GM12865 (cell line): ENCODE measurements at regions not wholly inside any gene's neighbourhood (a gene's known extent, or its start where the extent isn't known, plus 50 kb on each side); places are given as distances from the start of the nearest gene placed in this dataset.

Experiments used
- DNase-seq: peaks from one replicate; pipeline ENCODE4 v3.0.0; 2010; ENCODE audit warnings: low read depth
- H3K4me3 ChIP-seq: 2 replicates; pipeline ENCODE4 v1.5.1; 2011; ENCODE audit warnings: mild to moderate bottlenecking, low read depth, low read length, control low read depth
- TF ChIP-seq, protein P1 (sequence below): IDR thresholded peaks from 2 replicates; pipeline ENCODE4 v1.5.1; 2011; ENCODE audit warnings: low read length, control low read depth, low read depth, inconsistent platforms; ENCODE audit not compliant: insufficient read depth; ENCODE audit errors: missing control alignments

DNA sequence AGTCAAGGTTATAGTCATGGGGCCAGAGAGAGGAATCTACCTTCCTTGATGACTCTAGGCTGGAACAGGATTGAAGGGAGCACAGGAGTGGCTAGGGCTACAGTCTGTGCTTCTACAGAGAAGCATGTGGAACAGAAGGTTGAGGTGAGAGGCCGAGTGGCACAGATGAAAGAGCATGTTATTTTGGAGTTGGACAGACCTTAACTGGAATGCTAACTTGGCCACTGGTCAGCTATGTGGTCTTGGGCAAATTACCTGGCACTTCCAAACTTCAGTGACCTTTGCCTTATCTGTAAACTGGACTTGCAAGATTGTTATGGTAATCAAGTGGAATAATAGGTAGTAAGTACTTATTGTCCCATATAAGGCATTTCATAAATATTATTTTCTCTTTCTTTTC is 252.7 kb downstream of the KCNRG start:
- TF ChIP-seq, protein P1, sequence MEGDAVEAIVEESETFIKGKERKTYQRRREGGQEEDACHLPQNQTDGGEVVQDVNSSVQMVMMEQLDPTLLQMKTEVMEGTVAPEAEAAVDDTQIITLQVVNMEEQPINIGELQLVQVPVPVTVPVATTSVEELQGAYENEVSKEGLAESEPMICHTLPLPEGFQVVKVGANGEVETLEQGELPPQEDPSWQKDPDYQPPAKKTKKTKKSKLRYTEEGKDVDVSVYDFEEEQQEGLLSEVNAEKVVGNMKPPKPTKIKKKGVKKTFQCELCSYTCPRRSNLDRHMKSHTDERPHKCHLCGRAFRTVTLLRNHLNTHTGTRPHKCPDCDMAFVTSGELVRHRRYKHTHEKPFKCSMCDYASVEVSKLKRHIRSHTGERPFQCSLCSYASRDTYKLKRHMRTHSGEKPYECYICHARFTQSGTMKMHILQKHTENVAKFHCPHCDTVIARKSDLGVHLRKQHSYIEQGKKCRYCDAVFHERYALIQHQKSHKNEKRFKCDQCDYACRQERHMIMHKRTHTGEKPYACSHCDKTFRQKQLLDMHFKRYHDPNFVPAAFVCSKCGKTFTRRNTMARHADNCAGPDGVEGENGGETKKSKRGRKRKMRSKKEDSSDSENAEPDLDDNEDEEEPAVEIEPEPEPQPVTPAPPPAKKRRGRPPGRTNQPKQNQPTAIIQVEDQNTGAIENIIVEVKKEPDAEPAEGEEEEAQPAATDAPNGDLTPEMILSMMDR, result no peak
- no peak overlapping the region for H3K4me3 ChIP-seq
- no peak for DNase-seq

DNA sequence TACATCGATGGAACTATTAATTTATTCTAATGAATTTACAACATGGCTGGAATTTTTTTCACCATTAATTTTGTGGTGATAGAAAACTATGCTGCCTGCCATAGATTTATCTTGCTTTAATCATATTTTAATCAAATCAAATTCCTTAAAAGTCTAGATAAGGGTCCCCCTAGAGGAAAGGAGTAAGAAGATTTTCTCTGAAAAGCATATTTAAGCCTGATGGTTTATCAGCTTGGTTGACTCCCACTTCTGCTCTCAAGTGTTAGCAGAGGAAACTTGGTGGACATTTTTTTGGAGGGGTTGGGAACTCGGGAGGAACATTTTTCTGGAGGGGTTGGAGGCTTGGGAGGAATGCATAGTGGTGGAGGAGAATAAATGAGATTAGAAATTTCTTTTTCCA is 253.3 kb downstream of the KCNRG start:
- no peak for DNase-seq
- H3K4me3 ChIP-seq, result no peak overlapping the region
- TF ChIP-seq, protein P1, result no peak

DNA sequence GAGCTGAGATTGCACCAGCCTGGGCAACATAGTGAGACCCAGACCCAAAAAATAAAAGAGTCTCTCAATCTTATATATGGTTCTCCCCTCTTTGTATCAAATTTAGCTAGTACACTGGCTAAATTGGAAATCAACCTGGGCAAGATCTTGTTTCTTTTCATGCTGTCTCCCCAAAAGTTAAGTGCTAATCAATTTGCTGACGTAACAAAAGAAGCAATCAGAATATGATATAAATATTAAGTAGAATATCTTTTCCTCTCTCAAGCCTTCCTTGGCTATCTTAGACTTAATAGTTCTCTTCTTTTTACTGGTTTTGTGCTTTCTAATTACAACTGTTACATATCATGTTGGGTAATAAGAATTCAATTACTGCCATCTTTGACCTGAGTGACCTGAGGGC is 258.9 kb downstream of the KCNRG start:
- TF ChIP-seq, protein P1, result no peak
- DNase-seq, result no peak

DNA sequence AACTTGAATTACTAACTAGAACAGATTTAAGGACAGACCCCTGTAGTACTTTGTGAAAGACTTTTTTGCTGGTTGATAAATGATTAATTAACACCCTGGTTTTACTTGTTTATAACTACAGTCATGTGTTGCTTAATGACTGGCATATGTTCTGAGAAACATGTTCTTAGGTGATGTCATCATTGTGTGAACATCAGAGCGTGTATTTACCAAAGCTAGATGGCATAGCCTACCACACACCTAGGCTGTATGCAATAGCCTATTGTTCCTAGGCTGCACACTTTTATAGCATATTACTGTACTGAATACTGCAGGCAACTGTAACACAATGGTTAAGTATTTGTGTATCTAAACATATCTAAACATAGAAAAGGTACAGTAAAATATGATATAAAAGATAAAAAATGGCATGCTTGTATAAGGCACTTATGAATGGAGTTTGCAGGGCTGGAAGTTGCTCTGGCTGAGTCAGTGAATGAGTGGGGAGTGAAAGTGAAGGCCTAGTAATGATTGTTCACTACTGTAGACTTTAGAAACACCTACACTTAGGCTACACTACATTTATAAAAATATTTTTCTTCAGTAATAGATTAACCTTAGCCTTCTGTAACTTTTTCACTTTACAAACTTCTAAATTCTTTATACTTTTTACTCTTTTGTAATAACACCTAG is 260.3 kb downstream of the KCNRG start:
- TF ChIP-seq, protein P1, result no peak
- H3K4me3 ChIP-seq, result no peak overlapping the region
- no peak for DNase-seq

More for the DNA sequence above, 258.9 kb downstream of the KCNRG start:
- no peak overlapping the region for H3K4me3 ChIP-seq

DNA sequence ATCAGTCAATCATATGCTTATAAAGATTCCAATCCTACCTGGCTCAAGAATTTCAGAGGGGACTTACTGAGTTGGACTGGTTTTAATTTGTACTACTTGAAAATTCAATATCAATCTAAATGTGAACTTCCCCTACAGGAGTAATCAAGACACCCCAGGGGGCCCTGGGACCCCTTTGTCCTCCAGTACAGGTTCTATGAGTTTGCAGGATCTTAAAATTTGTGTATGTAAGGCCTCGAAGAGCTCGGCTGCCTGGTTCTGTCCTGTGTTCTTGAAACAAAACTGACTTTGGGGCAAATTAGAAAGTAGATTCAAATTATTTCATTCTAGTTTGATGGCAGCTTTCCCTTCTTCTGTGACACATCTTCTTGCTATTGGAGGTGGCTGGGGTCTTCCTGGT is 261.3 kb downstream of the KCNRG start:
- no peak overlapping the region for H3K4me3 ChIP-seq
- TF ChIP-seq, protein P1, result no peak
- no peak for DNase-seq

DNA sequence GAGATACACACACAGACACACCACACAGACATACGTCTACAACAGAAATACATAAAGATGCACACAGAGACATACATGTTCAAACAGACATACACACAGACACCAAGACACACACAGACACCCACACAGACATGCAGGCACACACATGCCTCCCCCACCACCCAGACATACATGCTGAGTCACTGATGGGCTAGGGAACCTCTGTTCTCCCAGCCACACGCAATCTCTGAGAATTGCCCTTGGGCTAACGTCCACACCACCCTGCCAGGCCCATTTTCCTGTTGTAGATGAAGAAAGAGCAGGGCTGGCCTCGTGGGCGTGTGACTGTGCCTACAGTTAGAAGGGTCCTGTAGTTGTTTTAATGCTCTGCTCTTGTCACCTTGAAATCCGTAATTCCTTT is 261.9 kb downstream of the KCNRG start:
- no peak for DNase-seq
- TF ChIP-seq, protein P1, result no peak
- no peak overlapping the region for H3K4me3 ChIP-seq

DNA sequence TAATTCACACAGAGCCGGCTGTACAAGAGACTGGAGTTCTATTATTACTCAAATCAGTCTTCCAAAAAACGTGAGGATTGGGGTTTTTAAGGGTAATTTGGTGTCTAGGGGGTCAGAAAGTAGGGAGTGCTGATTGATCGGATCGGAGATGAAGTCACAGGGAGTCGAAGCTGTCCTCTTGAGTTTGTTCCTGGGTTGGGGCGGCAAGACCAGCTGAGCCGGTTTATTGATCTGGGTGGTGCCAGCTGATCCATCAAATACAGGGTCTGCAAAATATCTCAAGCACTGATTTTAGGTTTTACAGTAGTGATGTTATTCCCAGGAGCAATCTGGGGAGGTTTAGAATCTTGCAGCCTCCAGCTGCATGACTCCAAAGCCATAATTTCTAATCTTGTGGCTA is 262.7 kb downstream of the KCNRG start:
- TF ChIP-seq, protein P1, result no peak
- no peak overlapping the region for H3K4me3 ChIP-seq
- no peak for DNase-seq
